MM.1S (cell line): ENCODE measurements at regions not wholly inside any gene's neighbourhood (a gene's known extent, or its start where the extent isn't known, plus 50 kb on each side); places are given as distances from the start of the nearest gene placed in this dataset.

Experiments used
- DNase-seq: peaks from one replicate; pipeline ENCODE4 v3.0.0-alpha.2; 2015
- H2AFZ ChIP-seq: fragments of 300-600 bp; sonication (generic); 2 replicates; pipeline ENCODE4 v1.6.0; 2016; ENCODE audit warnings: antibody characterized with exemption, low read length
- H3F3A ChIP-seq: fragments of 300-600 bp; sonication (generic); 2 replicates; pipeline ENCODE4 v1.6.1; 2016; ENCODE audit warnings: mild to moderate bottlenecking, antibody characterized with exemption, low read length, moderate library complexity, mixed read lengths; ENCODE audit not compliant: insufficient read depth
- H3K27ac ChIP-seq: fragments of 300-600 bp; sonication (generic); 2 replicates; pipeline ENCODE4 v1.5.1; 2016; ENCODE audit warnings: mild to moderate bottlenecking, low read length
- H3K27me3 ChIP-seq: fragments of 300-600 bp; sonication (generic); replicated peaks from 2 replicates; pipeline ENCODE4 v1.6.0; 2016; ENCODE audit warnings: low read length; ENCODE audit not compliant: insufficient read depth
- H3K36me3 ChIP-seq: fragments of 300-600 bp; sonication (generic); replicated peaks from 2 replicates; pipeline ENCODE4 v1.6.1; 2016; ENCODE audit warnings: mild to moderate bottlenecking, low read length, mixed read lengths; ENCODE audit not compliant: insufficient read depth
- H3K4me1 ChIP-seq: fragments of 300-600 bp; sonication (generic); 2 replicates; pipeline ENCODE4 v1.6.1; 2016; ENCODE audit warnings: low read length, mixed read lengths
- H3K4me2 ChIP-seq: fragments of 300-600 bp; sonication (generic); 2 replicates; pipeline ENCODE4 v1.6.0; 2016; ENCODE audit warnings: low read depth, low read length
- H3K4me3 ChIP-seq: fragments of 300-600 bp; sonication (generic); 2 replicates; pipeline ENCODE4 v1.5.1; 2016; ENCODE audit warnings: low read length, mixed read lengths
- H3K79me2 ChIP-seq: fragments of 300-600 bp; sonication (generic); 2 replicates; pipeline ENCODE4 v1.6.1; 2016; ENCODE audit warnings: mixed run types, low read length, mixed read lengths
- H3K9ac ChIP-seq: fragments of 300-600 bp; sonication (generic); 2 replicates; pipeline ENCODE4 v1.6.1; 2016; ENCODE audit warnings: low read length, mixed read lengths
- H3K9me2 ChIP-seq: fragments of 300-600 bp; sonication (generic); replicated peaks from 2 replicates; pipeline ENCODE4 v1.6.1; 2016; ENCODE audit warnings: mild to moderate bottlenecking, low read length, mixed read lengths; ENCODE audit not compliant: insufficient read depth
- H3K9me3 ChIP-seq: fragments of 300-600 bp; sonication (generic); replicated peaks from 2 replicates; pipeline ENCODE4 v1.6.1; 2016; ENCODE audit warnings: mild to moderate bottlenecking, low read length, mixed read lengths; ENCODE audit not compliant: insufficient read depth
- H4K20me1 ChIP-seq: fragments of 300-600 bp; sonication (generic); 2 replicates; pipeline ENCODE4 v1.6.1; 2016; ENCODE audit warnings: mild to moderate bottlenecking, low read length, moderate library complexity, mixed read lengths; ENCODE audit not compliant: insufficient read depth
- EZH2 ChIP-seq: fragments of 300-600 bp; sonication (generic); optimal IDR thresholded peaks from 2 replicates; pipeline ENCODE3; 2017; ENCODE audit warnings: low read depth, mild to moderate bottlenecking, antibody characterized with exemption, low read length, mixed read lengths
- EZH2phosphoT487 ChIP-seq: fragments of 300-600 bp; sonication (generic); IDR thresholded peaks from 2 replicates; pipeline ENCODE4 v1.6.1; 2018; ENCODE audit warnings: antibody characterized with exemption, low read length
- TF ChIP-seq, protein P1 (sequence below): fragments of 300-600 bp; sonication (generic); IDR thresholded peaks from 2 replicates; pipeline ENCODE4 v1.5.1; 2016; ENCODE audit warnings: antibody characterized with exemption, low read length, mixed read lengths

GRCh38 chr3:43879166-43879565 is 188.4 kb downstream of the ABHD5 start:
- H3K27me3 ChIP-seq, result no peaks in the 10 kb centered on the region
- no peak overlapping the region for H3K27ac ChIP-seq
- H3K4me1 ChIP-seq, result no peaks in the 10 kb centered on the region
- H3K9me3 ChIP-seq, result no peaks in the 10 kb centered on the region
- no peak overlapping the region for H3K4me3 ChIP-seq
- no peaks in the 10 kb centered on the region for H4K20me1 ChIP-seq
- H2AFZ ChIP-seq, result no peak overlapping the region
- H3K9me2 ChIP-seq, result no peaks in the 10 kb centered on the region
- no peak for TF ChIP-seq EZH2
- TF ChIP-seq, protein P1, sequence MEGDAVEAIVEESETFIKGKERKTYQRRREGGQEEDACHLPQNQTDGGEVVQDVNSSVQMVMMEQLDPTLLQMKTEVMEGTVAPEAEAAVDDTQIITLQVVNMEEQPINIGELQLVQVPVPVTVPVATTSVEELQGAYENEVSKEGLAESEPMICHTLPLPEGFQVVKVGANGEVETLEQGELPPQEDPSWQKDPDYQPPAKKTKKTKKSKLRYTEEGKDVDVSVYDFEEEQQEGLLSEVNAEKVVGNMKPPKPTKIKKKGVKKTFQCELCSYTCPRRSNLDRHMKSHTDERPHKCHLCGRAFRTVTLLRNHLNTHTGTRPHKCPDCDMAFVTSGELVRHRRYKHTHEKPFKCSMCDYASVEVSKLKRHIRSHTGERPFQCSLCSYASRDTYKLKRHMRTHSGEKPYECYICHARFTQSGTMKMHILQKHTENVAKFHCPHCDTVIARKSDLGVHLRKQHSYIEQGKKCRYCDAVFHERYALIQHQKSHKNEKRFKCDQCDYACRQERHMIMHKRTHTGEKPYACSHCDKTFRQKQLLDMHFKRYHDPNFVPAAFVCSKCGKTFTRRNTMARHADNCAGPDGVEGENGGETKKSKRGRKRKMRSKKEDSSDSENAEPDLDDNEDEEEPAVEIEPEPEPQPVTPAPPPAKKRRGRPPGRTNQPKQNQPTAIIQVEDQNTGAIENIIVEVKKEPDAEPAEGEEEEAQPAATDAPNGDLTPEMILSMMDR, result peak; percentile 39
- no peak overlapping the region for H3K9ac ChIP-seq
- no peaks in the 10 kb centered on the region for H3F3A ChIP-seq
- DNase-seq, result peak; percentile 19
- no peaks in the 10 kb centered on the region for H3K79me2 ChIP-seq
- no peaks in the 10 kb centered on the region for H3K36me3 ChIP-seq
- no peak overlapping the region for H3K4me2 ChIP-seq

DNA sequence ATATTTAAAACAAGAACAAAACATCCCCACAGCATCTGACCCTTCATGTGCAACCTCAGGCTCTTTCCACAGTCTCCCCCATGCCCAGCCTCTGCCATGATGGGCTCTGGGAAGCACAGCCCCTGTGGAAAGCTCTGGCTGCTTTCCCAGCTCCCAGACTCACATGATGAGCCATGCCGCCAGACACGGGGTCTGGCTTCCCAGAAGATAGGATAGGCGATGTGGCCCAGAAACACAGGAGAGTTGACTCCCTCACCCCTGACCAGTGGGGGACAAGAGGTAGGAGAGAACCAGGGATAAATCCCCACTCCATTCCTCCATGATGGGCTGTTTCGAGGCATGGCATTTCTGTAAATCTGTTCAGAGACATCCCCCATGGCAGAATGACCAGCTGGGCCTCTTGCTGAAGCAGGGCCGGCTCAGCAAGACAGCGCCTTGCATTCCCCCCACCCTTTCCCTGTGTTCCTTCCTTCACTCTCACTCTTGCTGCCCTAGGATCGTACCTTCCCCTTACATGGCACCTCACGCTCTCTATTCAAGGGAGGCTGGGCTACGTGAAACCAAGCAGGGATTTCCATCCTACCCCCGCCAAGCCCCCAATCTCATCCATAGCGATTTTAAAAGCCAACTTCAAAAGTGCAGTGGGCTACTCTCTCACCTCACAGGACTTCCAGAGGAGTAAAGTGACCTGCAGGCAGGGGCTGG is 192.4 kb downstream of the ABHD5 start:
- Histone ChIP-seq H3K9me3 (no peaks in the 10 kb centered on the region), H3K9me2 (no peaks in the 10 kb centered on the region), H3K79me2 (no peaks in the 10 kb centered on the region), H3K36me3 (no peaks in the 10 kb centered on the region), H3K4me2 (no peak overlapping the region), H3K4me3 (no peak overlapping the region), H4K20me1 (no peaks in the 10 kb centered on the region), H2AFZ (no peak overlapping the region), H3K27ac (no peak overlapping the region), H3K27me3 (no peaks in the 10 kb centered on the region), H3K4me1 (no peaks in the 10 kb centered on the region), H3K9ac (no peak overlapping the region), H3F3A (no peaks in the 10 kb centered on the region)
- TF ChIP-seq EZH2phosphoT487 (no peak), EZH2 (no peak)
- TF ChIP-seq, protein P1, result no peak
- DNase-seq, result no peak

DNA sequence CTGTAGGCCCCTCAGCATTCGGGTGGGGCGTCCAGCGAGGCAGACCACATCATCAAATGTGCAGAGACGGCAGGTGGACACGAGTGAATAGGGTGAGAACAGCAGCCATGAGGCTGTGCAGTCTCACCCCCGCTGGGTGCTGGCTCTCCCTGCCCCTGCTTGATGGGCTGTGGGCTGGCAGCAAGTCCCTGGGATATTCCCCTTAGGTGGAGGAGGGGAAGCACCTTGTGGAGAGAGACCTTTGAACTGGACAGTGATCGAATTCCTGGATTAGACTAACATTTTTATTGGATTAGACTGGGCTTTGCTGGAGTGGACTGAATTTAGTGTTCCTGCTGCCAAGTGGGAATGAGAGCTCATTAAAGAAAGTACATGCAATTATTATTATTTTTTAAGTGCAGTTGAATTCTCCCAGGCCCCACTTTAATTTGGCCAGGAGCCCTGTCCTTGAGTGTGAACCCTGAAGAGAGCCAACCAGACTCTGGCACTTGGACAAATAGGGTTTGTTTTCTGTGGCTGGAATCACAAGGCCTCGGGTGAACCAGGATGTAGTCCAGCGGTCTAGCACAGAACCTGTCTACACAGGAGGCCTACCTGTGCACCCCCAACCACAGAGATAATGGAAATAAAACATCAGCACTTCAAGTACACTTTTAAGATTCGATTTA is 193.1 kb downstream of the ABHD5 start:
- Histone ChIP-seq H3K79me2 (no peaks in the 10 kb centered on the region), H4K20me1 (no peaks in the 10 kb centered on the region), H3K9me2 (no peaks in the 10 kb centered on the region), H3K4me3 (no peak overlapping the region), H3K4me1 (no peaks in the 10 kb centered on the region), H2AFZ (no peak overlapping the region), H3F3A (no peaks in the 10 kb centered on the region), H3K9ac (no peak overlapping the region), H3K9me3 (no peaks in the 10 kb centered on the region), H3K27me3 (no peaks in the 10 kb centered on the region), H3K27ac (no peak overlapping the region), H3K4me2 (no peak overlapping the region), H3K36me3 (no peaks in the 10 kb centered on the region)
- TF ChIP-seq, protein P1, result no peak
- no peak for TF ChIP-seq EZH2
- TF ChIP-seq EZH2phosphoT487, result no peak
- no peak for DNase-seq
